ENCODE measurements at regions not wholly inside any gene's neighbourhood (a gene's known extent, or its start where the extent isn't known, plus 50 kb on each side); places are given as distances from the start of the nearest gene placed in this dataset.

GRCh38 chr6:27599859-27600532 is 127.1 kb upstream of the ZNF184 start:
- TF ChIP-seq, protein P1, sequence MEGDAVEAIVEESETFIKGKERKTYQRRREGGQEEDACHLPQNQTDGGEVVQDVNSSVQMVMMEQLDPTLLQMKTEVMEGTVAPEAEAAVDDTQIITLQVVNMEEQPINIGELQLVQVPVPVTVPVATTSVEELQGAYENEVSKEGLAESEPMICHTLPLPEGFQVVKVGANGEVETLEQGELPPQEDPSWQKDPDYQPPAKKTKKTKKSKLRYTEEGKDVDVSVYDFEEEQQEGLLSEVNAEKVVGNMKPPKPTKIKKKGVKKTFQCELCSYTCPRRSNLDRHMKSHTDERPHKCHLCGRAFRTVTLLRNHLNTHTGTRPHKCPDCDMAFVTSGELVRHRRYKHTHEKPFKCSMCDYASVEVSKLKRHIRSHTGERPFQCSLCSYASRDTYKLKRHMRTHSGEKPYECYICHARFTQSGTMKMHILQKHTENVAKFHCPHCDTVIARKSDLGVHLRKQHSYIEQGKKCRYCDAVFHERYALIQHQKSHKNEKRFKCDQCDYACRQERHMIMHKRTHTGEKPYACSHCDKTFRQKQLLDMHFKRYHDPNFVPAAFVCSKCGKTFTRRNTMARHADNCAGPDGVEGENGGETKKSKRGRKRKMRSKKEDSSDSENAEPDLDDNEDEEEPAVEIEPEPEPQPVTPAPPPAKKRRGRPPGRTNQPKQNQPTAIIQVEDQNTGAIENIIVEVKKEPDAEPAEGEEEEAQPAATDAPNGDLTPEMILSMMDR (IDR thresholded peaks at IDR 0.05): no peak
- no peak for TF ChIP-seq POLR2A (IDR thresholded peaks at IDR 0.05)
